Ureter (tissue), 1 donor: ENCODE measurements at regions not wholly inside any gene's neighbourhood (a gene's known extent, or its start where the extent isn't known, plus 50 kb on each side); places are given as distances from the start of the nearest gene placed in this dataset.

Experiments used
- DNase-seq: peaks from one replicate; pipeline ENCODE4 v3.0.0-alpha.2; 2020; ENCODE audit warnings: low spot score
- donor health status: DM: yes; HTN: yes; CAD: no.

DNA sequence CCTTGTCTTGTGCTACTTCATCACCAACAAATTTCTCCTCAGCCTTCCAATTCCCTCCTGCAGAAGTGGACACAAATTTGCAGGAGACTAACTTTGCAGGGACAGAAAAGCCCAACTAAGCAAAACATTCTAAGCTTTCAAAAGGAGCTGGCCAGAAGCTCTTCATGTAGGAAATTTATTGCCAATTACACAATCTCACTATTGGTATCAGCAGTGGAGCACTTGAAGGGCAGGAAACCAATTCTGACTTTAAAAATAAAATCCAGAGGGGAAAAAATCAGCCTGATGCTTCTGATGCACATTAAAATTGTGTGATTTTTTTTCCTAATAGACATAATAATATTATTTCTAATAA lies 193.3 kb downstream of the LY86 start:
- DNase-seq: no peak

DNA sequence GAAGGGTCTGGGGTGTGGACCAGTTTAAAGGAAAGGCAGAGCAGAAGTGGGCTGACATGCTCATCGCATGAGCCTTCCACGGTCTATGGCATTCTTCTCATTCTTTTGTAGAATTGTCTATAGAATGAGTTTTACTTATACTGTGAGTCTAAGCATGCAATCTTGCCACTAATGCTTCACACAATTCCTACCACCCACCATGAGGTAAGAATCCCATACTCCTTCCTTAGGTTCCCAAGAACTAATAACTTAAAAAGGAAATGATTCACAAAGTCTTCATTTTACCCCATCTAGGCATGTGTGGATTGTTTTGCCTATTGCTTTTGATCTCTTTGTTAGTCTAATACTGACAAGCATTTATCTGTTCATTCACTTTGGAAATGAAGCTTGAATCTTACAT lies 195.2 kb downstream of the LY86 start:
- DNase-seq: no peak

DNA sequence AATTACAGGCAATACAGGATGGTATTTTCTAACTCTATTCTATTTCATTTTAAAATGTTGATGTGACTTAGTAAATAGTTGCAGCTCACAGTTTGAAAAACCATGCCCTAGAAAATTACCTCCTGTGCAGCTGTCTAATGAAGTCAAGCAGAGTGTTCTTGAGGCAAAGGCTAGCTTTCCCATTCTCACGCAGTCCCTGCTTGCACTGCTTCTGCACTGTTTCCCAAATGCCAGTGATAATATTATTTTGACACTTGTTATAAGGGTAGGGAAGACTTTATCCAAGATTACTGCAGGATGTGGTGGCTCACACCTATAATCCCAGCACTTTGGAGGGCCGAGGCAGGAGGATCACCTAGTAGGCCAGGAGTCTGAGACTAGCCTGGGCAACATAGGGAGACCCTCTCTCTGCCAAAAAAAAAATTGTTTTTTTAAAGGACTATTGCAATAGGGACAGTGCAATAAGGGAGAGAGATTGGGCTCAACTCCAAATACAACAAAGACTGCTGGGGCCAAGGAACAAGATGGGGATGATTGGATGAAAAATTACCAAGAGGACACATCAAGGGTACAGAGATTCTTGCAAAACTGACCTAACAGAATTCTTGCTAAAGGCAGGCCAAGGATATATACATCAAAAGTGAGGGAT lies 196.1 kb downstream of the LY86 start:
- no peak for DNase-seq

DNA sequence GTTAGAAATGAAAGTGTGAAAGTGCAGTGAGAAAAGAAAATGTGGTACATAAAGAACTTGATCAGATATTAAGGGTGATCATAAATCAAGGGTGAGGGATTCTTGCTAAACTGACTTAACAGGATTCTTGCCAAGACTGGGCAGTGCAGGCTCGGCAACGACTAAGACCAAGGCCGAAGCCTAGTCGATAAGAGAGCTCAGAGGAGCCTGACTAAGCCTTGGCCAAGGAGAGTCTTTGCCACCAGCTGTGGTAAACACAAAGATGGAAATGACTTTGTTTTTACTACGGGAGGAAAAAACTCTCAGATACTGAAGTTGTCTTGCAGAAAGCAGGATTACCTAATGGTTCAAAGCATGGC lies 196.6 kb downstream of the LY86 start:
- no peak for DNase-seq

DNA sequence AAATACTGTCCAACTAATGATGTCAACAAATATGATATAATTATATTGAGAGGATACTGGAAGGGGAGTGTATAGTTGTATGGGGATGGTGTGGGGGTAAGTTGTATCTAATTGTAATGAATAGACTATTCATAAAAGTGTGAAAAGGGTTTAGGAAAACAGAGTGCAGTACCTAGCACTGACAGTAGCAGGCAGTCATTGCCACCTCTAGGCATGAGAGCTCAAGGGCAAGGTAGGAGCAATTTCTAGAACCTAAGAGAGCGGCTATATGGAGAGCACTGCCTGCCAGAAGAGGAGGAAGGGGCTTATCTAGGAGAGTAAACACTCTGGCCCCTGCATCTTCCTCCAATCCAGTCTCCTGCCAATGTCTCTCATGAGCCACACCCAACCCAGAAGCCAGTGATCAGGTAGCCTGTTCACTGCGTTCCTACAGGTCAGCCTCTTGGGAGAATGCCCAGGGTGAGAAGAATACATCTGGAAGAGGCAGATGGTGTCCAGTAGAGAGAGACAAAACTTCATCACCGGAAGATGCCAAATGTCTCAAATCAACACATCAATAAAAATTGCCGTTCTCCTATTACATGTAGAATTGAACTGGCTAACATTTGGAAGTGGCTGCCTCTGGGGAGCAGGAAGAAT lies 200.0 kb downstream of the LY86 start:
- DNase-seq: no peak

DNA sequence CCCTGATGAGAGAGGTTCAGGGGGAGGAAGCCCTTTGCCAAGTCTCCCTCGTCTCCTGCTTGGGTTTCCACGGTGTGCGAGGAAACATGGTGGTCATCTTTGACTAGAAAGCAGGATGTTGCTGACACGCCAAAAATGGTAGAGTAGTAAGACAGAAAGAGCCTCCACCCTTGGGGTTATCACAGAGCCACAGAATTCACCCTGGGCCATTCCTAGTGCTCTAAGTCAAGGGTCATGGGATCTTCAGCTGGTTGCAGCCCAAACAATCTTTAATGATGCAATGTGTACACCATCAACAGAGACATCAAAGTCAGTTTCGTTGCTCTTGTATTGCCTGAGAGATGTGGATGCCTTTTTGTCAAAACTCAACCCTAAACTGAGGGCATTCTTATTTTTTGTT lies 201.9 kb downstream of the LY86 start:
- DNase-seq: no peak

DNA sequence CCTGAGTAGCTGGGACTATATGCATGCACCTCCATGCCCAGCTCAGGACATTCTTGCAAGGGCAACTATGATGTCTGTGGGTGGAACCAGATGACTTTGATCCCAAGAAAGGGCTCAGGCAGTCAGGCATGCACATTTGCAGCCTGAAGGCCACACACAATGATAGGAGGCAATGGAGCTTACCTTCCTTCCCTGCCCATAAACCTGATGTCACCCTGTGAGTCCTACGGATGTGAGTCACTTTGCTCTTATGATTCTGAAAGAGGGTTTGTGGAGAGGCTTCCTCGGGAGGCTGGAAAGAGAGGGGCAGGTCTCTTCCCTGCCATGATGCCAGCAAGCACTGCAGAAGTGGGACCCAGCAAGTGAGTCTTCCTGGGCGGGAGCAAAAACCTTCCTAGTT lies 202.4 kb downstream of the LY86 start:
- no peak for DNase-seq

DNA sequence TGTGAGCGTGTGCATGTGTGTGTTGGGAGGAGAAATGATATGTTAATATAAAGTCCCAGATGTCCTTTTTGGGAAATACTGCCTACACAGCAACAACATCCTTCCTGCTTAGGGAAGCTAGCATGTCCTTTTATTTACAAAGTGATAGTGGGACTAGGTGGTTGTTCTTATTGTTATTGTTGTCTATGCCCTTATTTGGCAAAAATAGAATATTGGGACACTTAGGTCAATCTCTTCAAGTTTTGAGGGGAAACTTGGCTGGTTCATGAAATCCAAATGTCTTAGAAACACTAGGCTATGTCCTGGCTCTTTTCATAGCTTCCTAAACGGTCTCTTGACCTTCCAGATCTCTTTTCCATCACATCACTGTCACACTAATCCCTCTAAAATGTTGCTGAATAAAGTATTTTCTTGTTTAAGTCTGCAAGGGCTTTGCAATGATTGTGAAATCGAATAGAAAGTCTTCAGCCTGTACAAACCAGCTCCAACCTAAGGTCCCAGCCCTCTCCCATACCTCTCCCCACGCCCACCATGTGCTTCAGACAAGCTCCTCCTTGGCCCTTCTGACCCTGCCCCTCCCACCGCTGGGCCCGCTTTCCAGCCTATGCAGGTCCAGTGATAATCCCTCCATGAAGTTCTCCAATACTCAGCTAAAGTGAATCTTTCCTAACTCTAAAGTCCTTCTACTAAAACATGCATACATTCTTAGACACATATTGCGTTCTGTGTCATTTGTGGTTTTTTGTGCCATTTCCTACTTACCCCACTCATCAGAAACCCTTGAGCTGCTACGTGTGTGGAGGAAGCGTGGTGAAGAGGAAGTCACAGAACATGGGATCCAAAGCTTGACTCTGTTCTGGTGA lies 205.1 kb downstream of the LY86 start:
- no peak for DNase-seq

DNA sequence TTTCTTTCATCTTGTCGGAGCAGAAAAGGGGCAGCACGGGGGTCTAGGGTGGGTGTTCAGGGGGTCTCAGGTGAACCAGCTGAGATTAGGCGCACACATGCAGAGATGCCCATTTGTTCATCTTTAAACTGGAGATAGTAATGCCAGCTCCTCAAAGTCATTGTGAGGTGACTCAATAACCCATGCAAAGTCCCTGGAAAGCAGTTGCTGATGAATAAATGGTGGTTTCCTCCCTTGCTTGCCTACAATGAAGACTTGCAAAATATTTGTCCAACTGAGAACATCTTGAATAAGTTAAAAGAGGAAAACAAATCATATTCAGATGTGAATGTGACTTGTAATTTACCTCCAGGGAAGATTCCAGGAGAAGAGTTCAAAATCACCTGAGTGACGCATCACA lies 206.9 kb downstream of the LY86 start:
- DNase-seq: no peak

DNA sequence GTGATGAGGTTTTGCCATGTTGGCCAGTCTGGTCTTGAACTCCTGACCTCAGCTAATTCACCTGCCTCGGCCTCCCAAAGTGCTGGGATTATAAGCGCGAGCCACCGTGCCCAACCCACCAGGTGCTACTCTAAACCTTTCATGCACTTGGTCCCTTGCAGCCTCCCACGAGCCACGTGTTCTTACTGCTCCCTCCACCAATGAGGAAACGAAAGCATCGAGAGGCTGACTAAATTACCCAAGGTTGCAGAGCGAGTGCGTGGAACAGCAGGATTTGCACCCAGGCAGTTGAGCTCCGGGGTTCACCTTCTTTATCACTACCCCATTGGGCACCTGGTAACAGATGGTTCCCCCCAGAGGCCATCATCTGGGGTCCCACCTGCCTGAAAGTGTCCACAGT lies 208.3 kb downstream of the LY86 start:
- DNase-seq: no peak

DNA sequence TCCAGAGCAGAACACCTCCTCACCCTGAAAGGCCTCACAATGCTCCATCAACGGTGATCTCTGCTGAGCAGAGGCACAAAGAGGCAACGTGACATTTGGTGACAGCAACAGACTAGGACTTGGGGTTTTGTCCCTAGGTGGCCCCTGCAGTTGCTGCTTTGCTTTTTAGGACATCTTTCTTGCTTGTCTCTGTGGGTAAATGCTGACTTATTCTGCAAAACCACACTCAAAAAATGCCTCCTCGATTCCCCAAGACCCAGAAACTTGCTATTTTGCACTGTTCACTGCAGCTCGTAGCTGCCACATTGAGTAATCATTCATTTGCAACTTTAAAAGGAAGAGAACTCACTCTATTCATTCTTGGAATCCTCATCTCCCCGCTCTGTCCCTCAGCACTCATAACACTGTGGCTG lies 209.9 kb downstream of the LY86 start:
- DNase-seq: no peak

DNA sequence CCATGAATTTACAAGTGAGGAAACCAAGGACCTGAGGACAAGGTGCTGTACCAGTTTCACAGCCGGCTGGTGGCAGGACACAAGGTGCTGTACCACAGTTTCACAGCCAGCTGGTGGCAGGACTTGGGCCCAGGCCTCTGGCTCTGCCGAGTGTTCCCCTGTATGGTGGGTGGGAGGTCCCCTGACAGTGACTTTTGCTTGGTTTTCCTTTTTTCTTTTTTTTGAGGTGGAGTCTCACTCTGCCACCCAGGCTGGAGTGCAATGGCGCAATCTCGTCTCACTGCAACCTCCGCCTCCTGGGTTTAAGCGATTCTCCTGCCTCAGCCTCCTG lies 212.4 kb downstream of the LY86 start:
- no peak for DNase-seq

DNA sequence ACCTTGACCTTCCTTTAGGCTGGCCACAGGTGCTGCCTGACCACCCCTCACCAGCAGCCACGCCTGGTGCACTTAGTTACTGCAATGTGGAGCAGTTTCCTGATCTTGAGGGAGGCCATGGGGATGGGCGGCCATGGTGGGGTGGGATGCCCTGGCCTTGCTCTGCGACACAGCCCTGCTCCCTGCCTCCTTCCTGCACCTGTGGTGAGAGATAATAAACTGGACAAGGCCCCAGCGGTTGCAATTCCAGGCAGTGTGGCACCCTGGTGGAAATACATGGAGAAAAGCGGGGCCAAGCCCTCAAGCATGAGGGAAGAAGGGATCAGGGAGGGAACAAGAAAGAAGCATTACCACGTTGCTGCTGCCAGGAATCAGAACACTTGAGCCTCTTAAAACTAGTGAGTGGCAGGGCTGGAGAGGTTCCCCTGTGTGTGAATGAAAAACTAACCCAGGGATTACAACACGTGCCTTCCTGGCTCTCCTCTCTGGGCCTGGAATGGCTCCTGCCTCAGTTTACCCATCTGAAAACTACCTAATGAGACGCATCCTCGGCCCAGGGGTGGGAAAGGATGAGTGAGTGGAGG lies 213.2 kb downstream of the LY86 start:
- no peak for DNase-seq

DNA sequence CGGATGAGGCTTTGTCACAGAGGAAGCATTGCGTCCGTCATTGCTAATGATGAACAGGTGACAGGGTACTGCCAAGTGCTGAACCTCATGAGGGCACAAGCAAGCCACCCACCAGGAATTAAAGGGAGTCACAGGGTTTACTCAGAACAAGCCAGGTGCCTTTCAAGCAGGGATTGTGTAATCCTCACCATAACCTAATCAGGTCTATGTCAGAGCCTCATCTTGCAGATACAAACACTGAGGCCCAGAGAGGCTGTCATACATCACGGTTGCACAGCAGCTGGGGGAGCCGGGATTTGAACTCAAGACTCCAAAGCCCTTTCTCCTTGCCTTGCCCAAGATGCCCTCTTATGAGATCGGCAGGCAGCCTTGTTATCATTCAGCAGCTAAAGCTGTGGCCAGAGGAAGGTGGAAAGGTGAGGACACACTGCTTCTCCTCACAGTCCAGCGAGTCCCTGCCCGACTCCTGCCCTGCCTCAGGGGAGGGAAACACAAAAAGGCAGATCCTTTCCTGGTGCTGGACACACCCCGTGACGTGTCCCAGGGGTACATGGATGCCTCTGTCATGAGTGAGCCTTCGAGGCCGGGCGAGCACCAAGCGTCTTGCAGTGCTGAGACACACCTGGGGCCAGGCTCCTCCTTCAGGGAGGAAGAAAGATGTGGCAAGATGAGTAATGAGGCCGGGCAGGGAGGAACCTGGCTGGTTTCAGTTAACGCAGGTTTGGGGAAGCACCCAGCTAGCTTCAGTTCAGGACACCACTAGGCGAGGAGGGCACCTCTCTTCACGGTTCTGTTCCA lies 214.9 kb downstream of the LY86 start:
- peak; percentile 81 for DNase-seq

DNA sequence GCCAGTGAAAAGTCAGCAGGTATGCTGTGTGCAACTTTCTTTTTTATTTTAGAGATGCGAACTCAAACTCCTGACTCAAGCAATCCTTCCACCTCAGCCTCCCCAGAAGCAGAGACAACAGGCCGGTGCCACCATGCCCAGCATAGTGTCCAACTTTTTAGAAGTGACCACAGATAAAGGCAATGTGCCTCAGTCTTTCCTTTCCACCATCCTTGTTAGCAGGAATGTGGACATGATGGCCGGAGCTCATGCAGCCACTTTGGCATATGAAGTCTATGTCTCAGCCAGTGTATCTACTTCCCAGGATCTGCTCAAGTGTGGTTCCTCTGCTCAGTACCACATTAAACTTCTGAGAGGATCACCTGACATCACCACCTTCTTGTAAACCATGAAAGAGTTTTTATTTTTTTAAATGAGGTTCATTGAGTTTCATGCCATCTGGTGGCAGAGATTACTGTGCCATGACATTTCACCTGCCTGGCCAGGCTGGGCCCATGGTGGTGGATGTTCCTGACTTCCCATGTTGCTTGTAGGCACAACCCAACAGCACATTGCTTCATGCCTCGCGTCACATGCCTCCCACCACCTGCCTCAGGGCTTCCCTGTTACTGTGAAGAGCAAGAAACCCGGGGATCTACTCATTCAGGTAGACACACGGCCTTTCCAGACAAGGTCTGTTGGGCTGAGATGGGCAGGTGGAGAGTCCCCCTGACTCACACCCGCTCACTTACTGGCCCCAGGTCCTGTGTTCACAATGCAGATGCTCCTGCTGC lies 216.5 kb downstream of the LY86 start:
- DNase-seq: no peak

DNA sequence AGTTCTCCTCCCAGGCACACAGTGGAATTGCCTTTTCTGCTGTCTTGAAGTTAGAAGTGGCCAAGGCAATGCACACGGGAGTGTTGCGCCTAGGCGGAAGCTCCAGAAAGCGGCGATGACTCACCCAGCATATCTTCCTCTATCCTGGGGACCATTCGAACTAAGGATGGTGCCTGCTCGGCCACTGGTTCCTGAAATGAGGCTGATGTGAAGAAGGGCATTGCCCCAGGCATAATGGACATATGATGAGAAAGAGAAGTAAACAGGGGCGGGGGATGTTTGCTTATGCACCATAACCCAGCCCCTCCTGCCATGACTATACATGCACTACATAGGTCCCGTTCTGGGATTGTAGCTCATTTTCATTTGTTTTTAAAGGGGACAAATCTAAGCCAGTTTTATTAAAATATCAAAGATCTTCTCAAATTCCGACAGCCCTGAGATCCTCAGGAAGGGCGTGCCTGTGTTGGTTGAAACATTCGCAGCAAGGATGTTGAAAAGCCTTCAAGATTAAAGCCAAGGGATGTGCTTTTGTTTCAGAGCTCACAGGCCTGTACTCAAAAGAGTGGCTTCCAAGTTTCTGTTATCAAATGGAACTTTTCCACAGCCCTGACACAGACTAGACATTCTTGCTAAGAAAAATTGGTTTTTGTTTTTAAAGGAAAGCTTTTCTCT lies 218.5 kb downstream of the LY86 start:
- DNase-seq: no peak

DNA sequence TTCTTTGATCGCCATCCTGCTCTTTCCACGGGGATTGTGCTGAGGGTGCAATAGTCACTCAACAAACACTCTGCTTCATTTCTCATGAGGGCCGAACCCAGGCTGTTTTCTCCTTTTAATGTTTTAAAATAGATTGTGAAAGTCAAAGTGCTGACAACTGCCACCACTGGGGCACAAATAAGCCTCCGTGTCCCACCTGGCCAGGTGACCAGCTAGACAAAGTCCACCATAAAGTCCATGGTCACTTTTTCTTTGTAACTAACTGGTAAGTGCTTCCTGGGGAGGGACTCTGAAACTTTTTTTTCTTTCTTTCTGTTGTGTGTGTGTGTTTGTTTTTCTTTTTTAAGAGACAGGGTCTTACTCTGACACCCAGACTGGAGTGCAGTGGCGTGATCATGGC lies 219.8 kb downstream of the LY86 start:
- no peak for DNase-seq

DNA sequence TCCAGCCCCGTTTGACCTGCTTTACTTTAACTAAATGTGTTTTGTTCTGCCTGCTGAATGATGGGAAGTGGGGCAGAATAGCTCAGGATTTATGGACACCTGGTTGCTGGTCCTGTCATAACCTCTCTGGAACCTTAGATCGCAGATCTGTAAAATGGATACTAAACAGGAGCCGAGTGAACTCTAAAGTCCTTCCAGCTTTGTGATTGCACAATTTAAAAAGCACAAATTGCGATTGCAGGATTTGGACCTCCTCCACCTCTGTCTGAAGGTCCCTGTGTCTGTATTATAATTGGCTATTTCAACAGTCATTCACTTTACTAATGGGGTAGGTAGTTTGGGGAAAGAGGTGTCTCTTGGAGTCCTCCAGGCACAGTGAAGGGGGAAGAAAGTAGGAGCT lies 220.4 kb downstream of the LY86 start:
- DNase-seq: no peak

DNA sequence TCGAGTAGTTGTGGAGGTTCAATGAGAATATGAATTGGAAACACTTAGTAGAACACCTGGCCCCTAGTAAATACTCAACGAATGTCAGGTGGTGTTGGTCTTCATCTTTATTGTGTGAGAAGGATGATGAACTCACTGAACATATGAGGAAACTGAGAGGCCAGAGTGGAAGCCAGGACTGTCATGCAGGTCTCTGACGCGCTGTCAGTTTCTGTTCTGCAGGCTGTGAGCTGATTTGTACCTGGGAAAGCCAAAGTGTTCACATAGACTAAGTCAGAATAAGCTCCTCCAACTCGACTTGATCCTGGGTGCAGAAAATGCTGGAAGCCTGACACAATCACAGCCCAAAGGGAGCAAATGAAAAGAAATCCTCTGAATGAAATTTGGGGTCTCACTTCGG lies 222.2 kb downstream of the LY86 start:
- DNase-seq: no peak

DNA sequence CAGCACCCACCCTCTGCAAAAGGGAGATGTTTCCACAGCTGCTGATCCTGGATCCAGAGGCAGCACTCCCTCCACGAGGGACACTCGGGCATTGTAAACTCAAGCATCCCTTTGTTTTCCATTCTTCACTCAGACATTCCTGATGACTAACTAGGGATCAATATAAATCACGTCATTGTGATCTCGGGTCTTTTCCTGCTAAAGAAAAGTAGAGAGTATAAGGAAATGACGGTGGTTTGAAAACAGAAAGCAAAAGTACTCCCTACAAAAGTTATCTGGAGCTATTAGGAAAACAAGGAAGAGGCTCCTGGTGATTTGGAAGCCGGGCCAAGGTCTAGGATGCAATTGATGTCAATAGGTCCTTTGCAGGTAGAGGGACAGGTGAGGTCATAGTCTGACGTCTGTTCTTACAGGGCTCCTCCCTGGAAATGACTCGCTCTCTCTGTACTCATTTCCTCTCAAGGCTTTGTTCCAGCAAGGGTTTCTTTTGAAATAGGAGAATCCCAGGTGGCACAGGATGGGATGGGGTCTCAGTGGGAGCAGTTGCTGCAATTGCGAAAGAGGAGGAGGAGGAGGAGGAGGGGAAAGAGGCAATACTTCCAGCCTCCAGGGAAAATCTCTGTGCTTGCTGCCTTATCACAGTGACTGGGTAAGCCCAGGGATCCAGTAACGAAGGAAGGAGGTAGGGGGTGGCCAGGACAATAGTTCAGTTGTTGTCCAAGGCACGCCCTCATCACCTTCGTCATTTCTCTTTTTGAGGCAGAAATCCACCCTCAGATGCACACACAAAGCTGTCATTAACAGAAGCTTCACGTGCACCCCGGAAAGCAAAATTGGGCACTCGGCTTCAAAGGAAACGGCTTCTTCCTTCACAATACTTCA lies 222.8 kb downstream of the LY86 start:
- DNase-seq: no peak
